K562 (cell line): ENCODE measurements at regions not wholly inside any gene's neighbourhood (a gene's known extent, or its start where the extent isn't known, plus 50 kb on each side); places are given as distances from the start of the nearest gene placed in this dataset.

Experiments used
- ATAC-seq: fragments of 200-7000 bp; cut with Tn5 transposase; 3 replicates; pipeline ENCODE4 v1.9.1; 2020; ENCODE audit warnings: moderate library complexity
- BruUV-seq: library from RNA; stranded (reverse); fragments of 400-500 nt; replicated peaks from 2 replicates; lab custom pipeline; 2021; lab: Mats Ljungman, UMichigan
- CTCF ChIA-PET: fragments of 300-600 bp; formaldehyde crosslinking; extraction: SDS; loops from one replicate; lab custom pipeline; 2021; ENCODE audit warnings: low intra/inter-chr PET ratio; lab: Yijun Ruan, JAX
- POLR2A ChIA-PET: fragments of 300-600, 350-650 bp; sonication (Branson Sonifier 250); formaldehyde crosslinking; extraction: SDS; loops from one replicate; lab custom pipeline; 2021; ENCODE audit warnings: antibody characterized with exemption, inconsistent platforms; lab: Yijun Ruan, JAX
- DNase-seq, 4 experiments: peaks; one replicate each; pipeline versions ENCODE4 v3.0.0 to v3.0.0-alpha.2; 2011 to 2018; ENCODE audit warnings: low spot score in 3 of 4, mixed read lengths in 3 of 4; ENCODE audit errors: extremely low read depth in 1 of 4
- FAIRE-seq: peaks from 2 replicates; lab custom pipeline; 2011; peaks lifted over from hg19 to GRCh38; lab: Jason Lieb, UNC
- H2AFZ ChIP-seq: 2 replicates; pipeline ENCODE4 v1.6.0; 2011; ENCODE audit warnings: low read depth, low read length, control low read depth, inconsistent platforms
- H3K27ac ChIP-seq: fragments of 200-600 bp; 3 replicates; pipeline ENCODE4 v1.8.0; 2011; ENCODE audit warnings: low read depth, mild to moderate bottlenecking, control low read depth, inconsistent platforms, low read length, moderate library complexity, mixed read lengths; ENCODE audit errors: extremely low read depth
- H3K27me3 ChIP-seq, 2 experiments: fragments of 300-600 bp in 1 of 2; 2 replicates in 1 of 2; 3 replicates in 1 of 2; pipeline versions ENCODE4 v1.6.0 to v1.8.0; 2011; ENCODE audit warnings: inconsistent platforms in 2 of 2, low read length in 2 of 2, mild to moderate bottlenecking in 1 of 2, mixed read lengths in 1 of 2, moderate library complexity in 1 of 2; ENCODE audit not compliant: control insufficient read depth in 2 of 2, insufficient read depth in 2 of 2
- H3K36me3 ChIP-seq: fragments of 300-600 bp; 3 replicates; pipeline ENCODE4 v1.8.0; 2011; ENCODE audit warnings: mild to moderate bottlenecking, low read length, inconsistent platforms; ENCODE audit not compliant: control insufficient read depth, insufficient read depth
- H3K4me1 ChIP-seq, 2 experiments: fragments of 200-600 bp in 1 of 2; replicated peaks in 1 of 2; 2 replicates in 1 of 2; 3 replicates in 1 of 2; pipeline versions ENCODE4 v1.5.1 to v1.8.0; 2011; ENCODE audit warnings: inconsistent platforms in 2 of 2, low read length in 2 of 2, mild to moderate bottlenecking in 1 of 2, mixed read lengths in 1 of 2, moderate library complexity in 1 of 2; ENCODE audit not compliant: control insufficient read depth in 2 of 2, insufficient read depth in 2 of 2
- H3K4me2 ChIP-seq: 2 replicates; pipeline ENCODE4 v1.6.1; 2011; ENCODE audit warnings: low read length, control low read depth, inconsistent platforms, mixed read lengths; ENCODE audit not compliant: insufficient read depth
- H3K4me3 ChIP-seq: fragments of 200-600 bp; sonication (generic), shearing (Covaris generic); 2 replicates; pipeline ENCODE4 v1.5.1; 2016; ENCODE audit warnings: control low read depth, inconsistent platforms
- H3K79me2 ChIP-seq: fragments of 200-600 bp; 3 replicates; pipeline ENCODE4 v1.8.0; 2011; ENCODE audit warnings: low read length, inconsistent platforms; ENCODE audit not compliant: control insufficient read depth, insufficient read depth
- H3K9ac ChIP-seq, 2 experiments: 2 replicates each; pipeline versions ENCODE4 v1.6.0 to v1.6.1; 2011; ENCODE audit warnings: low read depth in 2 of 2, low read length in 2 of 2, control low read depth in 1 of 2, inconsistent platforms in 1 of 2, mild to moderate bottlenecking in 1 of 2, mixed read lengths in 1 of 2; ENCODE audit not compliant: insufficient read depth in 1 of 2
- H3K9me1 ChIP-seq: one replicate; pipeline ENCODE4 v1.6.0; 2011; ENCODE audit warnings: inconsistent platforms, mild to moderate bottlenecking, low read length, moderate library complexity; ENCODE audit not compliant: control insufficient read depth, insufficient read depth
- H3K9me3 ChIP-seq: replicated peaks from 2 replicates; pipeline ENCODE4 v1.5.1; 2011; ENCODE audit warnings: low read depth, low read length, inconsistent platforms; ENCODE audit not compliant: control insufficient read depth, insufficient read depth
- H4K20me1 ChIP-seq: replicated peaks from 2 replicates; pipeline ENCODE4 v1.6.1; 2011; ENCODE audit warnings: low read length, inconsistent platforms, mixed read lengths; ENCODE audit not compliant: control insufficient read depth, insufficient read depth
- DNMT1 ChIP-seq: fragments of 450-650 bp; IDR thresholded peaks from 2 replicates; pipeline ENCODE4 v1.6.1; 2016; ENCODE audit warnings: antibody characterized with exemption, mild to moderate bottlenecking
- ERF ChIP-seq: fragments of 450-650 bp; formaldehyde crosslinking; IDR thresholded peaks from 2 replicates; pipeline ENCODE4 v1.4.0; 2020; ENCODE audit warnings: mild to moderate bottlenecking, mixed read lengths
- GMEB1 ChIP-seq: fragments of 250-450 bp; sonication (Bioruptor Pico); IDR thresholded peaks from 2 replicates; pipeline ENCODE4 v1.4.0; 2020; ENCODE audit warnings: mild to moderate bottlenecking
- MTA2 ChIP-seq: fragments of 450-650 bp; IDR thresholded peaks from 2 replicates; pipeline ENCODE4 v1.6.1; 2016; ENCODE audit warnings: low read depth
- NR1H2 ChIP-seq: sonication (generic); formaldehyde crosslinking; IDR thresholded peaks from 2 replicates; pipeline ENCODE4 v1.4.0; 2020; ENCODE audit warnings: mild to moderate bottlenecking, missing genetic modification reagents
- SMAD4 ChIP-seq: fragments of 250-450 bp; sonication (Bioruptor Pico); conservative IDR thresholded peaks from 2 replicates; pipeline ENCODE4 v1.8.0; 2021; ENCODE audit warnings: inconsistent platforms, mild to moderate bottlenecking, moderate library complexity
- SOX6 ChIP-seq: fragments of 450-650 bp; IDR thresholded peaks from 2 replicates; pipeline ENCODE4 v1.6.1; 2014; ENCODE audit warnings: mild to moderate bottlenecking
- ZNF232 ChIP-seq: sonication (generic); formaldehyde crosslinking; IDR thresholded peaks from 2 replicates; pipeline ENCODE4 v1.8.0; 2022; ENCODE audit warnings: mild to moderate bottlenecking, missing genetic modification reagents
- ZNF324 ChIP-seq: fragments of 250-450 bp; sonication (Bioruptor Pico); IDR thresholded peaks from 2 replicates; pipeline ENCODE4 v1.4.0; 2020; ENCODE audit warnings: mild to moderate bottlenecking
- ZNF551 ChIP-seq: fragments of 250-450 bp; sonication (Bioruptor Pico); IDR thresholded peaks from 2 replicates; pipeline ENCODE4 v1.5.0; 2021; ENCODE audit warnings: mild to moderate bottlenecking, moderate library complexity
- WGBS: fragments of 100-300 bp; shearing (Covaris generic); methylation state at CpG from one replicate; pipeline ENCODE4 v1.1.6; 2016; ENCODE audit warnings: low coverage, mixed read lengths; ENCODE audit not compliant: insufficient coverage; ENCODE audit errors: missing lambda C conversion rate; 5-methylcytosine and 5-hydroxymethylcytosine counted together
- in situ Hi-C: fragments of 300-500 bp; cut with MboI; formaldehyde crosslinking; loops from 4 replicates; pipeline ENCODE4 v1.15.0; 2018; ENCODE audit warnings: inconsistent platforms, mixed read lengths
- intact Hi-C: fragments of 100-400 bp; cut with micrococcal nuclease; formaldehyde crosslinking; loops from 2 replicates; pipeline ENCODE4 v1.14.2; 2022
- TF ChIP-seq, protein P1 (sequence below): fragments of 450-650 bp; IDR thresholded peaks from 2 replicates; pipeline ENCODE4 v1.6.1; 2018; ENCODE audit warnings: mild to moderate bottlenecking, low read depth; ENCODE audit not compliant: partially characterized antibody

DNA sequence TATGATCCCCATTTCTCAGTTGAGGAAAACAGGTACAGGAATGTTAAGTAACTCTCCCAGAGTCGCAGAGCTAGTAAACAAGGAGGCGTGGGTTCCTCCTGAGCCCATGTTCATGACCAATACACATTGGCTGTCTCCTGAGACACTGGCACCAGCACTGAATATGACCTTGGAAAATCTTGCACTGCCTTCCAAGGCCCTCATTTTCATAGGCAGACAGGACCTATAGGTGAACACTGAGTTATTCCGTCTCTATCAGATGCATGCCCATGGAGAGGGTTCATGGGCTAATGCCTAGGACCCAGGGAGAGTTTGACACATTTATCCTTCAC lies 504.8 kb downstream of the RFC3 start:
- FAIRE-seq: no peak
- H3K36me3 ChIP-seq: no peaks in the 10 kb centered on the region
- no peaks in the 10 kb centered on the region for H3K79me2 ChIP-seq
- no peaks in the 10 kb centered on the region for H3K9me3 ChIP-seq
- 0% methylated on average over 1 of the region's 3 CpGs for WGBS
- in situ Hi-C loops (no loop called here), intact Hi-C loops (no loop called here)
- H3K4me2 ChIP-seq: no peak overlapping the region
- H3K4me1 ChIP-seq: no peaks in the 10 kb centered on the region
- POLR2A ChIA-PET: no interaction called here
- no peaks in the 10 kb centered on the region for H3K27me3 ChIP-seq
- no peak for ATAC-seq
- no TSS peak for BruUV-seq
- no peak overlapping the region for H3K27ac ChIP-seq
- no peak overlapping the region for H3K4me3 ChIP-seq
- DNase-seq: no peak
- no peak for TF ChIP-seq NR1H2 (CRISPR knock-in tag)
- no peak for TF ChIP-seq ZNF232 (CRISPR knock-in tag)
- TF ChIP-seq, protein P1, sequence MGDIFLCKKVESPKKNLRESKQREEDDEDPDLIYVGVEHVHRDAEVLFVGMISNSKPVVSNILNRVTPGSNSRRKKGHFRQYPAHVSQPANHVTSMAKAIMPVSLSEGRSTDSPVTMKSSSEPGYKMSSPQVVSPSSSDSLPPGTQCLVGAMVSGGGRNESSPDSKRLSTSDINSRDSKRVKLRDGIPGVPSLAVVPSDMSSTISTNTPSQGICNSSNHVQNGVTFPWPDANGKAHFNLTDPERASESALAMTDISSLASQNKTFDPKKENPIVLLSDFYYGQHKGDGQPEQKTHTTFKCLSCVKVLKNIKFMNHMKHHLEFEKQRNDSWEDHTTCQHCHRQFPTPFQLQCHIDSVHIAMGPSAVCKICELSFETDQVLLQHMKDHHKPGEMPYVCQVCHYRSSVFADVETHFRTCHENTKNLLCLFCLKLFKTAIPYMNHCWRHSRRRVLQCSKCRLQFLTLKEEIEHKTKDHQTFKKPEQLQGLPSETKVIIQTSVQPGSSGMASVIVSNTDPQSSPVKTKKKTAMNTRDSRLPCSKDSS: no peak
- TF ChIP-seq ERF (CRISPR knock-in tag): no peak
- no peak for TF ChIP-seq SOX6
- no peak for TF ChIP-seq GMEB1 (CRISPR knock-in tag)
- no peak for TF ChIP-seq MTA2
- TF ChIP-seq ZNF324 (CRISPR knock-in tag): no peak
- TF ChIP-seq ZNF551 (CRISPR knock-in tag): no peak
- TF ChIP-seq DNMT1: no peak
- no peak for TF ChIP-seq SMAD4 (CRISPR knock-in tag)
- TF ChIP-seq, all 486 proteins: peak for 0
- H2AFZ ChIP-seq: no peak overlapping the region
- no peaks in the 10 kb centered on the region for H3K9me1 ChIP-seq
- no peaks in the 10 kb centered on the region for H4K20me1 ChIP-seq
- H3K9ac ChIP-seq: no peak overlapping the region
- CTCF ChIA-PET: no interaction called here
